GM19328 (cell line): ENCODE measurements at regions not wholly inside any gene's neighbourhood (a gene's known extent, or its start where the extent isn't known, plus 50 kb on each side); places are given as distances from the start of the nearest gene placed in this dataset.

Experiments used
- ATAC-seq: cut with Tn5 transposase; IDR thresholded peaks from one replicate; pipeline ENCODE4 v1.9.1; 2021; ENCODE audit warnings: mild to moderate bottlenecking, moderate library complexity; ENCODE audit not compliant: unreplicated experiment

DNA sequence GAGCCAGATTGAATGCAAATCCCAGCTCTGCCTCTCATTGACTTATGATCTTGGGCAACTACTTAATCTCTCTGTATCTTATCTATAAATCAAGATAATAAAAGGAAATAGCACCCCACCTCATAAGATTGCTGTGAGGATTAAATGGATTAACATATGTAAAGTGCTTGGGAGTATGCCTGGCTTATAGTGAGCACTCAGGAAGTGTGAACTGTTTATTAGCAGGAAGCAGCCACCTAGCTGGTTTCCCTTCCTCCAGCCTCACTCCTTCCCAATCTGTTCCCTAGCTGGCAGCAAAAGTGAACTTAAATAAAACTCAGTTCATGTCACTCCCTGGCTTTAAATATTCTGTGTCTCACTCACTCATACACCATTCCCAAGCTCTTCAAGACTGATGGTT is 526.6 kb upstream of the PKDCC start:
- ATAC-seq = no peak

DNA sequence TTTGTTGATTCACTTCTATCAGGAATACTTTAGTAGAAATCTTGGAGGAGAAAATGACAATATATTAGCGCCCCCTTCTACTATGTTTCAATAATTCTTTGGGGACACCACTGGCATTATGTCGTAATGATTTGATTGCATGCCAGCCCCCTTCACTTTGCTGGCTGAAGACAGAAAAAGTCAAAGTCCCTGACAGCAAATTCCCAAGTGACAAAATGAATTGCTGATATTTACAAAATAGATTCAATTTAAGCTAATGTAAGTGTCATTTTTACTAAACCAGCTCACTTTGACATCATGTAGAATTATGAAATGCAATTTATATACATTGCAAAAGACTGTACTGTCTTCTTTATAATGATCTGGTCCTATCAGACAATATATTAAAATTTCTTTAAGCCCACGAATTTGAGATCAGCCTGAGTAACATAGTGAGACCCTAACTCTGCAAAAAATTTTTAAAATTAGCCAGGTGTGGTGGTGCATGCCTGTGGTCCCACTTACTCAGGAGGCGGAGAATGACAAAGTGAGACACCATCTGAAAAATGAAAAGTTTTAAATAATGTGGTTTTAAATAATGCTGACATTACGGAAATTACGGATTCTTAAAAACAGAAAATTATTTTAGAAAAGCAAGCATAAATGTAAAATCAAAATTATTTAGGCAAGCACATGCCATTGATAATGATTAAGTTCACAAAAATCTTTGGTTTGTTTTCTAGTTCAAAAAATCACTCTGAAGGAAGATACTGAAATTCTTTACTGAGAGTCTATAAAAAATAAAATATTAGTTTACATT is 520.1 kb upstream of the PKDCC start:
- no peak for ATAC-seq

DNA sequence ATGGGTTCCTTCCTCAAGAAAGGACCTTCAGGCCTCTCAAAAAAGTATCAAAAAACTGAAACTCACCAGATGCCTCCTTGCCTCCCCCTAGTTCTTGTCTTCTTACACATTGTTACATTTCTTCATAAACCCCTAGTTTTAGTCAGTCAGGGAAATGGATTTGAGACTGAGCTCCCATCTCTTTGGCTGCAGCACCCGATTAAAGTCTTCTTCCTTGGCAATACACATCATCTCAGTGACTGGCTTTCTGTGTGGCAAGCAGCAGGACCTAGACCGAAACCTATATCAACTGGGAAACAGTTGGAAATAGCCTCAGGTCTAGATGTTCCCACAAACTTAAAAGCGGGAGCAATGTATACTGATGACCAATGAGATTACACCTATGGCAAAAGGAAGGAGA is 512.2 kb upstream of the PKDCC start:
- ATAC-seq = no peak

DNA sequence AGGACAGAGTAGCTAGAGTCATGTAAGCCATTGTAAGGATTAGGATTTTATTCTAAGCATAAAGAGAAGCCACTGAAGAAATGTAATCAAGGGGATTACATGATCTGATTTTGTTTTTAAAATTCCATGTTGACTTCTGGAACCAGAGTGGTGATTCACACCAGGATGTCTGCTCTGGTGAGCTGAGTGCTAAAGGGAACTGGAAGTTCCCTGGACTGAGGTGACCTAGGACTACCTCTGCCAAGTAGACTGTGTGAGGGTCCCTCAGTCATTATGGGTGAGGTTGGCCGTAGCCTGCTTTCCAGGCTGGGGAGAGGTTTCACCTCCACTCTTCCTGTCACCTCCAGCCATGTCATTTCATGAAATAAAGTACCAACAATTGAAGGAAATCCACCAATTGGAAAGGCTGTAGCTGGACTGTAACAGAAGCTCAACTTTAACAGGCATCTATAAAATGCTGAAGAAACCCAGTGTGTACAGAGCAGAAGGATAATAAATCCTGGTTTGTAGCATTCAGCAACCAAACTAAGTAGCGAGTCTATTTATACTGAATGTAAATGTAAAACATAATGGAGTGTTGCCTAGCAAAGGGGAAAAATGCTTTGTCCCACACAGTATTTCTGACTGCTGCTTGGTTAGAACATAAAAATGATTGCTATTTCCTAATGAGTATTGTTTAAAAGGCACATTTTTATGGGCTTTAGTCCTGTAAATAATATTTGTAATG is 507.4 kb upstream of the PKDCC start:
- no peak for ATAC-seq

DNA sequence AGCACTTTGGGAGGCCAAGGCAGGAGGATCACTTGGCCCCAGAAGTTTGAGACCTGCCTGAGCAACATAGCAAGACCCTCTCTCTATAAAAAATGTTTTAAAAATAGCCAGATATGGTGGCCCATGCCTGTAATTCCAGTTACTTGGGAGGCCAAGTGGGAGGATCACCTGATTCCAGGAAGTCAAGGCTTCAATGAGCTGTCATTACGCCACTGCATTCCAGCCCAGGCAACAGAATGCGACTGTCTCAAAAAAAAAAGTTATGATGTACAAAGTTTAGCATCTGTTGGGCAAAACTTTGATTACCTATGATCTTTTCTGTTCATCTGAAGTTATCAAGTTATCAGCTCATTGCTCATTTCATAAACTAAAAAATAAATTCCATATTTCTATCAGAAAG is 504.1 kb upstream of the PKDCC start:
- ATAC-seq = no peak

DNA sequence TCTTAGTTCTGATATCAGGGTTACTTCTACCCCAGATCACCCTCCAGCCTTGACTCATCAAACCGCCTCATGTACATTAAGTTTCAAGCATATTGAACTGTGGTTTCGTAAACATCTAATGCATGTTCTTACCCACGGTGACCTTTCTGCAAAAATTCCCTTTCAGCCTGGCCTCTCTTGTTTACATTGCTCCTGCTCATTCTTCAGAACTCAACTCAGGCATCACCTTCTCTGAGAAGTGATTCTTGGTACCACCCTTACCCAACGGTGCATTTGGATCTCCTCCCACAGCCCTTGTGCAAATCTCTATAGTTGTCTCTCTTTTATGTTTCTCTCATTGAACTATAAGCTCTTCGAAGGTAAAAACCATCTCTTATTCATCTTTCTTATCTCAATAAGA is 503.1 kb upstream of the PKDCC start:
- no peak for ATAC-seq

DNA sequence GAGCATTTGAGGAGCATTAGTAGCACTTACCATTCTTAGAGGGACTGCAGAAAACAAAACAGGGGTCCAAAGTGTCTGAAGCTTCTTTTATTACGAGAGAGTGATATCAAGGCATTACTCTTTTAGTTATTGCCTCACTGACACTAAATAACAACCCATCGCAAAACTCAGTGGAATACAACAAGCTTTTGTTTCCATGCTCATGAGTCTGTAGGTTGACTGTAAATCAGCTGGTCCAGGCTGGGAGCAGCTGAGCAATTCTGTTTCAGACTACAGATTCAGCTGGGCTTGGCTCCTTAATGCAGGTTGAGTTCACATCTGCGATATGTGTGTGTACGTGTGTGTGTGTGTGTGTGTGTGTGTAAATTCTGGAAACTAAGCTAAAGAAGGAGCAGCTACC is 501.8 kb upstream of the PKDCC start:
- ATAC-seq = no peak

DNA sequence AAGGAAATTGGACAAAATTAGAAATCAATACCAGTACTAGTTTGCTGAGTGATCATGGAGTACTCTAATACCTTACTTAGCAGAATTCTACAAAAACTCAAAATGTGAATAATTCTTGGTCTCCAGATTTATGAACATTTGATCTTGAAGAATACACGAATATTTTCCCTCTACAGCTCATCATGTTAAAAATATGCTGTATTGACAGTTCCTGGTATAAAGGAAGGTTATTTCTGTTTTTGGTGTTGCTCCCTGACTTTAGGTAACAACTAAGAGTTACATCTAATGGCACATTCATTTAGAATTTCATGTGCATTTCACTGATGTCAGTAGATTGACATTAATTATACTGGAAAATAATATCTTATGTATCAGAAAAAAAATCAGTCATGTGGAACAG is 479.2 kb upstream of the PKDCC start:
- ATAC-seq = no peak

DNA sequence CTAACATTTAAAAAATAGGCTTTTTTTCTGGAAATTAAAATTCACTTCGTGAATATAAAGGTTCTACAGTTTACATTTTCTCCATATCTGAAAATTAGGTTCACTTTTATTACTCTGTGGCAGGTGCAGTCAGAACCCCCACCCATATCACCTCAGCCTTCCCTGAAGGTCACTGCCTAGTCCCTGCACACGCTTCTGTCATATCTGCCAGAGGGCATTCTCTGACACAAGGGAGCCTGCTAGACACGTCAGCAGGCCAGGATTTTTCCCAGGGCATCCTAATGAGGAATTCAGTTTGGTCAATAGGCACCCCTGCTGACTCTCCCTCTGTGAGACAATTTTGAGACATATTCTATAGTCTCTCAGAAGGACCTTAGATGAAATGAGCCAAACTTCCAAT is 475.7 kb upstream of the PKDCC start:
- no peak for ATAC-seq

DNA sequence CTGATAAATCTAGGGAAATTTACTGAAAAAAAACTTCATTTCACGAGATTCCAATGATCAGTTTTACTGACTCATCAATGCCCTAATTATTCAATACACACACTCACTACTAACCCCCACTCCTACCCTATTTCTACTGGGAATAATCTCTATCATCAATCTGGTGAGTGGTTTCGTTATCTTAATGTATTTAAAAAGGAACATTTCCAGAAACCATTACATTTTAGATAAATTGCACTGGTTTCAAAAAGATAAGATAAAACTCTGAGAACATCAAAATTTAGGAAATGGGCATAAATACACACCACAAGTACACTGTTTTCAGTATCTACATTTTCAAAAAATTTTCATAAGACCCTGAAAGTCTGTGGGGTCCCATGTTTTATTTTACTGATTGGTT is 471.4 kb upstream of the PKDCC start:
- ATAC-seq = no peak

DNA sequence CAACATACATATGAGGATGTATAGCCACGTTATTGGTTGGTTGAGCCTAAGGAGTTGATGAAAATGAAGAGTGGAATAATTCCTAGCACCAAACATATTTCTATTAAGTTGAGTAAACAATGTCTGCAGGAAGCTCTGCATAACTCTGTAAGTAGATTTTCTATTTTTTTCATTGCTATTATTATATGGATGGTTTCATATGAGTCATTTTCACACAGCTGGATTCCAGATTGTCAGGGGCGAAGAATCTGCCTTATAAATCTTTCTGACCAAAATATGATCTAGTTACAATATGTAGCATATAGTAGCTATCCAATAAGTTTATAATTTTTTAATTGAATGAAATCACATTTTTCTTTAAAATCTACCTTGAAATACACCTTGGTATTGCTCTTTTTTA is 468.0 kb upstream of the PKDCC start:
- ATAC-seq = no peak

DNA sequence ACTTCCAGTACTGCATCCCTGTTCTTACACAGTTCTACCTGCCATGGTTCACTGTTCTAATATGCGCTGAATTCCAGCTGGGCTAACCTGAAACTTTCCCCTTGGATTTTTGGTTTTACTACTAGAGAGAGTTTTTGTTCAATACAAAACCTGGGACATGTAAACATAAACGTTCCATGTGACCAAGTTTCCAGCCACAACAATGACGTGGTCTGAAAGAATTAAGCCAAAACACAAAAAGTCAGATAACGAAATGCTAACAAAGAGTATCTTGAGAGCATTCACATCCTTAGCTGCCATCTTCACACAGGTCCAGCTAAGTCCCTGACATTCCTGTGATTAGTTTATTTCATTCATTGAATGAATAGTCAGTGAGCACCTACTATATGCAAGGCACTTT is 467.0 kb upstream of the PKDCC start:
- no peak for ATAC-seq

DNA sequence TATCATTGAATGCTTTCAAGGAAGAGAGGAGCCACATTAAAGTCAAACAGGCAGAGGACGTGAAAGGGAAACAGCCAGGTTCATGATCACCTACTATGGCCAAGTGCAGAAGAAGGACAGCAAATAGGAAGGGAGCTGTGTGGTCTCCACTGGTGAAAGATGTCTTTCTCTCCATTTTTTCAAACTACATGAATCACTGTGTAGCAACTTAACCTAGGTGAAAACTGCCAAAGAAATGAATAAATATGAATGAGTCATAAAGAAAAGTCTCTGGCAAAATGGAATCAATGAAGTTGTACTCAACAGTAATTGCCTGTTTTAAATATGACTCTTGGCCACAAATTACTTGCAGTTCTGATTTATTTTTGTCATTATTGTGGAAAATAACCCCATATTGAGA is 452.6 kb upstream of the PKDCC start:
- ATAC-seq = no peak

DNA sequence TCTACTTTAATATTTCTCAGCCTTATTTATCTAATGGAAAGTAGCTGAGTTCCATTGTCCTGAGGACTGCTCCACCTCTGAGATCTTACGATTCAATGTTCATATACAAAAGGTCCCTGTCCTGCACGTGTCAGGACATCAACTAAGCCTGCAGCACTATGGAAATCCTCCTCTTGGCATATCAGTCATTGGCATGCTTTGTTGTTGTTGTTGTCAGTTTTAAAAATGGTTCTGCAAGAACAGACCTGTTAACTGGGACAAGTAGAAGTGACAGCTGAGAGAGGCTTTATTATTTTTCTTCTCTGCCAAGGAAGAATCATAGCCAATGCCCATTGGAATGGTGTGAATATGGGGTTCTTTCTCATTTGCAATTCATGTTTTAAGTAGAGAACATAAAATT is 450.1 kb upstream of the PKDCC start:
- no peak for ATAC-seq

DNA sequence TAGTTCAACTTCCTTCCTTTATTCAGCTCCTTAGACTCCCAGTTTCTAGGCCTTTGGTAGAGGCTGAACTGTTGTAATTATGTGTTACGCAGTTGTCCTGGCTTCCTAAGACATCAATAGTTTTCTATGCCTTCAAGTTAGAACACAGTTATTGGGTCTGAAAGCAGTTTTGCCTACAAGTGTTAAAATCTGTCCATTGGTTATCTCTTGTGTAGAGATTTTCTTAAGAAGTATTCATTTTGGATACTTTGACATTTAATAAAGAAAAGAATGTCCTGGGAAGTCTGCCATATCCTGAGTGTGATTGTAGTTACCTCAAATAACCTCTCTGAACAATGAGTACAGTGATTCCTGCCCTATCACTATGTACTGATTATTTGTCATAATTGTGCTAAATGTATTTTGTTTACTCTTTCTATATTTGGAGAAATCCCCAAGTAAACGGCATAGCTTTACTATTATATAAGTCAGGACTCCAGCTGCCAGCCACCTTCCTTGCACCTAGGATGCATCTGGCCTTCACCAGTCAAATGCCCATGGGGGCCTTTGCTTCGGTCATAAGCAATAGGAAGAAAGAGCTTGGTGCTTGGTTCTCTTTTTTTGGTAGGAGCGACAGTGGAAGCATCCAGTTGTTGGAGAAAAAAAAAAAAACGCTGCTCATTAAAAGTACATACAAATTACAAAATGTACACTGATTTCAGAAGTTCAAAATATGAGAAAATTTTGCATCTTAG is 449.5 kb upstream of the PKDCC start:
- ATAC-seq = no peak

DNA sequence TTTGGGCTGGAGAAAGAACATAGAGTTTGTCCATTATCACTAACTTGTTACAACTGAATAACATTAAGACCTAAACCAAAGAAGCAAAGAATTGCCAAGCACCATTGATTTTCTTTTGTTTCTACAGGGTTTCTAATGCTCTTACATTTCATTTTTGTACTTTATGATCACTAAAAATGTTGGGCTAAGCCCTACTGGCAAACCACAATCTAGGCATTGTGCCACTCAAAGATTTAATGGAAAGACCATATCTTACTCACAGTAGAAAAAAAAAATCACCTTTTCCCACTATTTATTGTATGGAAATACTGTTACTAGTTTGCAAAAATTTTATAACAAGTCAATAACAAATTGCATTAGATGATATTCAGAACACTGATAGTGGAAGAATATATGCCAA is 447.4 kb upstream of the PKDCC start:
- no peak for ATAC-seq

DNA sequence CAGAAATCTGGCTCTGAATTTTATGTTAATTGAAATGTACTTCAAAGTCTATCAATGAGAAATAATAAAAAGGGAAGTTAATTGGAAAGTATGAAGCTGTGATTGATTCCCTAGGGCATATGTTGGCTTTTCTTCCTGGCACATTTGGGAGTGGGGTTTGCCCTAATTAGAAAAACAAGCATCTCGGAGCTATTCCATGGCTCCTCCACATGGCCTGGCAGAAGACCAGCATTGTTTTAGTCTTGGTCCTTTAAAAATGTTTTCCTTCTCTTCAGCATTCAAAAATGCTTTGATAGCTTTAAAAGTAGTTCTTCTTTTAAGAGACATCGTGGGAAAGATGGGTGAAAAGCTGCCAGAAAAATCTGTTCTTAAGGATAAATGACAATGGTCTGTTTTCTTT is 445.5 kb upstream of the PKDCC start:
- no peak for ATAC-seq

DNA sequence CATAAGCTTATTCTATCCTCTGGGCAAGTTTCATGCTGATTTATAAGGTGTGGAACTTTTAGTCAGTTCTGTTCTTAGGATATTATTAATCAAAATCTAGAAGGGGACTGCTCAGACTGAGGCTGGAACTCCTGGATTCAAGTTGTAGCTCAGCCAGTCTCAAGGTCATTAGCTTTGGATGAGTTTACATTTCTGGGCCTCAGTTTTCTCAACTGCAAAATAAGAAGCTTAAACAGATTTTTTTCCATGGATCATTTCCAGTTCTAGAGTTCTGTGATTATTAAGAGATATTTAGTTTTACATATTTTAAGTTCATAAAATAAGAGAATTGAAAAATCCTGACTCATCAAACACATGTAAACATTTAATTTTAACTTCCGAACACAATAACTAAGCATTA is 442.5 kb upstream of the PKDCC start:
- ATAC-seq = no peak

DNA sequence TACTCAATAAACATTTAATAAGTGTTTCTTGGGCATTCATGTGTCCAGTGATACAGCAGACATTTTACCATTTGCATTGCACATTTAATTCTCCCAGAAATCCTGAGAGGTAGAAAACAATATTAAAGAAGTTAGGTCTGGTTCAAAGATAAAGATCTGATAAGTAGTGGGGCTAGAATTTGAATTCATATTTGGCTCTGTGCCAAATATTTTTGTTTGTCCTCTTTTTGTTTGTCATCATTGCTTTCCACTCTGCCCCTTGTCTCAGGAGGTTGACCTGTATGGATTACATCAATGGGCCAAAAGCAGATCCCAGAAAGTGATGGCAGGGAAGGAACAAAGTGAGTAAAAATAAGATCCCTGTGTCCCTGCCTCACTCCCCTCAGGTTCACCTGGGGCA is 441.9 kb upstream of the PKDCC start:
- no peak for ATAC-seq

DNA sequence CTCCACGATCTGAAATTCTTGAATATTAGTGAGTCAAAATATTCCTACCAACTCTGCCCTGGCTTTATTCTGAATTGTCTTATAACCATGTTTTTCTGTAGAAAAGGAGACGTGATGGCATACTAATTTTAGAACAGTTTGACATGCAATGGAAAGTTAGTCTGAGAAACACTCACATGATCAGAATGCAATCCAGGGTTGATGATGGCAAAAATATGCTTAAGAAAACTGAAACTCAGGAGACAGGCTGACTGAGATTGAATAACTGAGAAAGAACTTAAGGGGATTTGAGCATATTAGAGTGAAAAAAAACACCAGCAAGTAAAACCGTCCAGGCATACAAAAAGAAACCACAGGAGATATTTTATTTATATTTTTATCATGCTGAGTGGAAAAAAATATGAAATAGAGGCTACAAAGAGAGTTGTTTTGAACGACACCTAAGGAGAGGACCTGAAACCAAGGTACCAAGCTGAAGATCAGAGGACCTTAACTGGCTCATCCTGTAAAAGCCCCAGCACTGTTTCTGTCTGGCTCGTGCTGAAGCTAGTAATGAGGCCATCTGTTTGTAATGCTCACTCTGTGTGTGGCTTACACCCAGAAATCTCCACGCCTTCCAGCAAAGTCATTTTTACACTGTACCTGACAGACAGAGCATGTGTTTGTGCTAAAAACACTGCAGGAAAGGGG is 437.2 kb upstream of the PKDCC start:
- no peak for ATAC-seq

DNA sequence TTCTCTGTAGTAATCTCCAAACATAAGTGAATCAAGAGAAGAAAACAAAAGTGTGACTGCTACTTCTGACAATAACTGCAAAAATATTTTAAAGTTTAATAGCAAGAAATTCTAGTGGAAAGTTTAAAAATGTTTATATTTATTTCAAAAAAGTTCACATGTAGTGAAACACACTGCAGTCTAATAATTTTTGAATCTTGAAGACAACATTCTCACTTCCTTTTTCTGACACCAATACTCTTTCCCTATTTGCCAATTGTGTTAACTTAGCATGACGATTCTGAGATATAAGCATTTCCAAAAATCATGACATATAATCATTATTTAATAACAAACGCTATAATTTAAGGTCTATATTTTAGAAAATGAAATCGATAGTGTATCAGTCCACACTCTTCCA is 429.1 kb upstream of the PKDCC start:
- ATAC-seq = no peak
